ENCODE measurements at regions not wholly inside any gene's neighbourhood (a gene's known extent, or its start where the extent isn't known, plus 50 kb on each side); places are given as distances from the start of the nearest gene placed in this dataset.
"Not testable (repeated sequence)": the region's sequence is repeated elsewhere in the genome, so short reads cannot be mapped to it uniquely, and the experiment has no call there.

DNA sequence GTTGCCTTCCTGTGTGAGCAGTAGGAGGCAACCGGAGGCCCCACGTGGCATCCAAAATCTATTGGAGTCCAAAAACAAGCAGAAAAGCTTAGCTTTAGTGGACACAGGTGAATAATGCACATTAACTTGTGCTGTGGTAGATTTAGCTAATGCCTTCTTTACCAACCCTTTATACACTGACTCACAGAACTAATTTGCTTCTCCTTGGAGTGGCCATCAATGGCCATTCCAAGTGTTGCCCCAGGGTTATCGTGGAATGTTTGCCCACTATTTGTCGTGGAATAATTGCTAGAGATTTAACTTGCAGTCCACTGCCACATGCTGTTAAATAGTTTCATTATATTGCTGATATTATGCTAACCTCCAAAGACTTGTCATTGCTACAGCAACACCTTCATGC lies 729.1 kb downstream of the STPG2 start:
- no peak overlapping the region for H3K4me3 ChIP-seq (ENCODE audit: low read length)
- no peaks in the 10 kb centered on the region for H3K4me1 ChIP-seq (ENCODE audit: control insufficient read depth, low read depth, low read length)
- no peak overlapping the region for H3K9ac ChIP-seq (ENCODE audit: low read length)
- no peaks in the 10 kb centered on the region for H3K36me3 ChIP-seq (ENCODE audit: control insufficient read depth, low read depth, low read length)
- no peak overlapping the region for H3K27ac ChIP-seq (ENCODE audit: low read length)
- no peaks in the 10 kb centered on the region for H3K27me3 ChIP-seq (ENCODE audit: control insufficient read depth, insufficient read depth, low read length)
- H3K9me3 ChIP-seq (ENCODE audit: control insufficient read depth, low read depth, low read length), result no peaks in the 10 kb centered on the region

DNA sequence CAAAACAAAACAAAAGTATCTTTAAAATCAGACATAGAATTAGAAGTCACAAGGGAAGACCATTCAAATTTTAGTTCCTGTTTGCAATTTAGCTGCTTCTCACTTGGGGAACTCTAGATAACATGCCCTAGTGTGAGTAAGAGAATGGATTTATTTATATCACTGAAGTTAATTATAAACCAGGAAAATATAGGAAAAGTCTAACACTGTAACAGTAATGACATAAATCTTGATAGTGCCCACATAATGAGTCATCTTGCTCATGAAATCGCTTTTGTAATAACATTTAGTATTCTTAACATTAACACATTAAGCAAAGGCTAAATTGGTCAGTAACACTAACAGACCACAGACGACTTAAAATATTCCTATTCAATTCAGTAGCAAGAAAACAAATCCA lies 710.7 kb downstream of the STPG2 start:
- Histone ChIP-seq H3K4me3 (ENCODE audit: low read length) (no peak overlapping the region), H3K36me3 (ENCODE audit: control insufficient read depth, low read depth, low read length) (no peaks in the 10 kb centered on the region), H3K4me1 (ENCODE audit: control insufficient read depth, low read depth, low read length) (no peaks in the 10 kb centered on the region), H3K9me3 (ENCODE audit: control insufficient read depth, low read depth, low read length) (no peaks in the 10 kb centered on the region), H3K27ac (ENCODE audit: low read length) (no peak overlapping the region), H3K9ac (ENCODE audit: low read length) (no peak overlapping the region), H3K27me3 (ENCODE audit: control insufficient read depth, insufficient read depth, low read length) (no peaks in the 10 kb centered on the region)

DNA sequence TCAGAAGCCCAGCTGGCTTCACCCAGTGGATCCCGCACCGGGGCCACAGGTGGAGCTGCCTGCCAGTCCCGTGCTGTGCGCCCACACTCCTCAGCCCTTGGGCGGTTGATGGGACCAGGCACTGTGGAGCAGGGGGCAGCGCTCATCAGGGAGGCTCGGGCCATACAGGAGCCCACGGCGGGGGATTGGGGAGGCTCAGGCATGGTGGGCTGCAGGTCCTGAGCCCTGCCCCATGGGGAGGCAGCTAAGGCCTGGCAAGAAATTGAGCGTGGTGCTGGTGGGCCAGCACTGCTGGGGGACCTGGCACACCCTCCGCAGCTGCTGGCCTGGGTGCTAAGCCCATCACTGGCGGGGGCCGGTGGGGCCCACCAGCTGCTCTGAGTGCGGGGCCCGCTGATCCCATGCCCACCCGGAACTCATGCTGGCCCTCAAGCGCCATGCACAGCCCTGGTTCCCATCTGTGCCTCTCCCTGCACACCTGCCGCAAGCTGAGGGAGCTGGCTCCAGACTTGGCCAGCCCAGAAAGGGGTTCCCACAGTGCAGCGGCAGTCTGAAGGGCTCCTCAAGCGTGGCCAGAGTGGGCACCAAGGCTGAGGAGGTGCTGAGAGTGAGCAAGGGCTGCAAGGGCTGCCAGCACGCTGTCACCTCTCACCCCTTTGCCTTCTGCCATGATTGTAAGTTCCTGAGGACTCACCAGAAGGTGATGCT lies 705.1 kb downstream of the STPG2 start:
- not testable (repeated sequence) for H3K9me3 ChIP-seq (ENCODE audit: control insufficient read depth, low read depth, low read length); H3K27me3 ChIP-seq (ENCODE audit: control insufficient read depth, insufficient read depth, low read length); H3K27ac ChIP-seq (ENCODE audit: low read length); H3K4me3 ChIP-seq (ENCODE audit: low read length); H3K9ac ChIP-seq (ENCODE audit: low read length); H3K4me1 ChIP-seq (ENCODE audit: control insufficient read depth, low read depth, low read length); H3K36me3 ChIP-seq (ENCODE audit: control insufficient read depth, low read depth, low read length)

DNA sequence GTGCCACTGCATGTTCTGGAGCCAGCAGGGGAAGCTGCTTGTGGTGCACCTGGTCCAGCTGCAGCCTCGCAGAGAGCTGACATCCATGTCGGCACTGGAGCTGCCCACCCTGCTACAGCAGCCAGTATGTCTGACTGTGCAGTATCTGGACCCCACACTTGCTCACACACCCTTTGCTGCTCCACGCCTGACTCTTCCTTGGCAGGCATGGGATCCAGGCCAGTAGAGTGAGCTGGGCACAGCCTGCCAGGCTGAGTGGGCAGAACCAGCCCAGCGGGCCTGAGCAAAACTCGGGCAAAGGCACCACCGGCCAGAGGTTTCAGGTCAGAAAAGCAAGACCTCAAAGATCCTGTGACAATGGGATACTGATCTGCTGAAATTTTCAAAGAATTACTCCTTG lies 690.1 kb downstream of the STPG2 start:
- Histone ChIP-seq H3K27ac (ENCODE audit: low read length) (no peak overlapping the region), H3K36me3 (ENCODE audit: control insufficient read depth, low read depth, low read length) (no peaks in the 10 kb centered on the region), H3K9me3 (ENCODE audit: control insufficient read depth, low read depth, low read length) (no peaks in the 10 kb centered on the region), H3K9ac (ENCODE audit: low read length) (no peak overlapping the region), H3K4me1 (ENCODE audit: control insufficient read depth, low read depth, low read length) (no peaks in the 10 kb centered on the region), H3K27me3 (ENCODE audit: control insufficient read depth, insufficient read depth, low read length) (no peaks in the 10 kb centered on the region), H3K4me3 (ENCODE audit: low read length) (no peak overlapping the region)

DNA sequence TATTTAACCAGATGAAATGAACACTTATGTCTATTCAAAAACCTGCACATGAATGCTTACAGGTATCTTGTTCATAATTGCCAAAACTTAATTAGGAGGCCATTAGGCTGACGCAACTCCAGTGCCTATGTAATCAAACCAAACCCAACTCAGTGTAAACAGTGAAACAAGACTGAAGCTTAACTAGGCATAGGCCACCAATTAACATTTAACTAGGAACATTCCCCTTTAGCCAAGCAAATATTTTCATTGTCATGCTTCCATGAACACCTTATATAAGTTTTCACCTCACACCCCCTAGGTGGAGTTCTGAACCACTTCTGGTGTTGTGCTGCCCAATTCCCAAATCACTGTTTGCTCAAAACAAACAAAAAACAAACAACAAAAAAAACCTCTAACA lies 686.0 kb downstream of the STPG2 start:
- Histone ChIP-seq H3K9me3 (ENCODE audit: control insufficient read depth, low read depth, low read length) (no peaks in the 10 kb centered on the region), H3K4me3 (ENCODE audit: low read length) (no peak overlapping the region), H3K27ac (ENCODE audit: low read length) (no peak overlapping the region), H3K27me3 (ENCODE audit: control insufficient read depth, insufficient read depth, low read length) (no peaks in the 10 kb centered on the region), H3K4me1 (ENCODE audit: control insufficient read depth, low read depth, low read length) (peaks cover 8% of the 10 kb centered on the region), H3K36me3 (ENCODE audit: control insufficient read depth, low read depth, low read length) (no peaks in the 10 kb centered on the region), H3K9ac (ENCODE audit: low read length) (no peak overlapping the region)

DNA sequence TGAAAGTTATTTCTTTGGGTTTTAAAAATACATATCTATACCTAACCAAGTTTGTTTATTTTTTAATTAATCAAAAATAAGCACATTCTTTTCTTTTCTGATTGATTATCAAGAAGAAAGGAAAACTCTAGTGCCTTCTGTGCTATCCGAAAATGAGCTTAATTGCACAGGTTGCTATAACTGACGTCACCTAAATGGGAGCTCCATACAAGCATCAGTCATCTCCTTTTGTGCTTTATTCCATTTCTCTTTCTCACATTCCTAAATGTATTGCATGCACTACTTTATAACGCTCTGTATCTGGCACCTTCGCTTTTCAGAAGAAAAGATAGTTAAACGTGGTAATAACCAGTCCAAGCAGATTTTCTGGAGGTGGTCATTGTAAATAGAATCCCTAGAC lies 675.0 kb downstream of the STPG2 start:
- peaks cover 3% of the 10 kb centered on the region for H3K9me3 ChIP-seq (ENCODE audit: control insufficient read depth, low read depth, low read length)
- no peak overlapping the region for H3K4me3 ChIP-seq (ENCODE audit: low read length)
- no peaks in the 10 kb centered on the region for H3K4me1 ChIP-seq (ENCODE audit: control insufficient read depth, low read depth, low read length)
- H3K36me3 ChIP-seq (ENCODE audit: control insufficient read depth, low read depth, low read length), result no peaks in the 10 kb centered on the region
- no peak overlapping the region for H3K27ac ChIP-seq (ENCODE audit: low read length)
- no peak overlapping the region for H3K9ac ChIP-seq (ENCODE audit: low read length)
- H3K27me3 ChIP-seq (ENCODE audit: control insufficient read depth, insufficient read depth, low read length), result no peaks in the 10 kb centered on the region

DNA sequence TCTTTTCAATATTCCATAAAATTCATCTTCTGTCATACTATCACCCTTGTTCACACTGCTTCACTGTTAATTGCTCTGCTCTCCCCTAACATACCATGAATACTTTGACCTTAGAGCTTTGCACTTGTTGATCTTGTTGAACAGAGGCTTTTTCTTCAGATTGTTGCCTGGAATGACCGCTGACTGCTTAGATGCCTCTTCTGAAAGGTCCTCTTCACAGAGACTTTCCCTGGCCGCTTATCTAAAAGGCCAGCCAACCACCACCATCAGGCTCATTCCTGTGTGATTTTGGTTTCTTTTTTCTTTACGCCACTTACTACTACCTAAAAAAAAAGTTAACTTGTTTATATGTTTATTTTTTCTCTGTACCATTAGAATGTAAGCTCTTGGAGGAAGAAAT lies 667.7 kb downstream of the STPG2 start:
- Histone ChIP-seq H3K4me3 (ENCODE audit: low read length) (no peak overlapping the region), H3K9me3 (ENCODE audit: control insufficient read depth, low read depth, low read length) (no peaks in the 10 kb centered on the region), H3K27ac (ENCODE audit: low read length) (no peak overlapping the region)

DNA sequence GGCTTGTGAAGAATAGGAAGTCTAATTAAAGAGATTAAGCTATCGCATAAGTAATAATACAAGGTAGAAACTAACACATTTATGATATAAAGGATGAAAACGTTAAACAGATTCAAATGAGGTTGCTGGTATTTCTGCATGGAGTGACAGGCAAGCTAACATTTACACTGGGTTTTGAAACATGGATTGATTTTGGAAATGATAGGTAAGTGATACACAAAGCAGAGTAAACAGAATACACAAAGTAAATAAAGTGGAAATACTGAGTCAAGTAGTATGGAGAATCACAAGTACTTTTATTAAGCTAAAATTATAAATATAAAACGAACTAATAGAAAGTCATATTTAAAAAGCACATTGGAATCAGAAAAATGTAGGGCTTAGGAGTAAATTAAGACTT lies 665.3 kb downstream of the STPG2 start:
- H3K9ac ChIP-seq (ENCODE audit: low read length), result no peak overlapping the region
- H3K9me3 ChIP-seq (ENCODE audit: control insufficient read depth, low read depth, low read length), result no peaks in the 10 kb centered on the region
- no peaks in the 10 kb centered on the region for H3K36me3 ChIP-seq (ENCODE audit: control insufficient read depth, low read depth, low read length)
- H3K27ac ChIP-seq (ENCODE audit: low read length), result no peak overlapping the region
- H3K27me3 ChIP-seq (ENCODE audit: control insufficient read depth, insufficient read depth, low read length), result no peaks in the 10 kb centered on the region
- no peak overlapping the region for H3K4me3 ChIP-seq (ENCODE audit: low read length)
- no peaks in the 10 kb centered on the region for H3K4me1 ChIP-seq (ENCODE audit: control insufficient read depth, low read depth, low read length)

More for the DNA sequence above, 667.7 kb downstream of the STPG2 start:
- Histone ChIP-seq H3K36me3 (ENCODE audit: control insufficient read depth, low read depth, low read length) (no peaks in the 10 kb centered on the region), H3K27me3 (ENCODE audit: control insufficient read depth, insufficient read depth, low read length) (no peaks in the 10 kb centered on the region), H3K9ac (ENCODE audit: low read length) (no peak overlapping the region), H3K4me1 (ENCODE audit: control insufficient read depth, low read depth, low read length) (no peaks in the 10 kb centered on the region)

DNA sequence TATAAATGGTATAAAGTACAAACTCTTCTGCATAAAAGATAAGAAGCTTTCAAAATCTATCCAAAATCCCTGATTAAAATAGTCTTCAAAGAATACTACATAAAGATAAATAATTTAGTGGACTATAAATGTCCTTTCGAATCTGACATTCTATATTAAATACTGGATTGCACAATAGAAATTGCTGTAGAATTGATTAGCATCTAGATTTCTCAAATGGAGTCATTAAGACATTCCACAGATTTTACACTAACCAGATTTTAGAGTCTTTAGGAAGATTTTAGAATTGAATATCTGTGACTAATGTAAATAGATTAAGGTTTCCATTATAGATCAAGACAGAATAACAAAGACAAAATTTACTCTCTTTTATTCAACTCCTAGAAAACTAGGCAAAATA lies 663.9 kb downstream of the STPG2 start:
- H3K27ac ChIP-seq (ENCODE audit: low read length), result no peak overlapping the region
- H3K4me3 ChIP-seq (ENCODE audit: low read length), result no peak overlapping the region
- H3K9ac ChIP-seq (ENCODE audit: low read length), result no peak overlapping the region
- no peaks in the 10 kb centered on the region for H3K36me3 ChIP-seq (ENCODE audit: control insufficient read depth, low read depth, low read length)
- no peaks in the 10 kb centered on the region for H3K27me3 ChIP-seq (ENCODE audit: control insufficient read depth, insufficient read depth, low read length)
- no peaks in the 10 kb centered on the region for H3K9me3 ChIP-seq (ENCODE audit: control insufficient read depth, low read depth, low read length)
- H3K4me1 ChIP-seq (ENCODE audit: control insufficient read depth, low read depth, low read length), result no peaks in the 10 kb centered on the region

DNA sequence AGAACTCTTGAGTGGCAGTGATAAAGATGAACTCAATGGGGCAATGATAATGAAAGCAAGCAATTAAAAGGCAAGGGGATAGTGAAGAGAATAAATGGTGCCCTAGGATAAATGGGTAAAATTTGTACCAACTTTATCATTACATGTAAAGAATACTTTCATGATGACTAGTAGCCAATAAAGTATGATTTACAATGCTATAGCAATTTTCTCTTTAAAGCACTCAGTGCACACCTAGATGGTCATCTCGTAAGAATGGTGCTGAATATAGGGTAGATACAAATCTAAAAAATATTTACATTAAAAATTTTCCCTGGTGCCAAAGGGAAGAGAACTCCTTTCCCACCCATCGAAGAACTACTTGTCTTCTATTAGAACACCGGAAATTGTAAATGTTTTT lies 651.4 kb downstream of the STPG2 start:
- Histone ChIP-seq H3K4me3 (ENCODE audit: low read length) (no peak overlapping the region), H3K27ac (ENCODE audit: low read length) (no peak overlapping the region), H3K36me3 (ENCODE audit: control insufficient read depth, low read depth, low read length) (no peaks in the 10 kb centered on the region), H3K9me3 (ENCODE audit: control insufficient read depth, low read depth, low read length) (no peaks in the 10 kb centered on the region), H3K27me3 (ENCODE audit: control insufficient read depth, insufficient read depth, low read length) (no peaks in the 10 kb centered on the region), H3K4me1 (ENCODE audit: control insufficient read depth, low read depth, low read length) (peaks cover 27% of the 10 kb centered on the region), H3K9ac (ENCODE audit: low read length) (no peak overlapping the region)

DNA sequence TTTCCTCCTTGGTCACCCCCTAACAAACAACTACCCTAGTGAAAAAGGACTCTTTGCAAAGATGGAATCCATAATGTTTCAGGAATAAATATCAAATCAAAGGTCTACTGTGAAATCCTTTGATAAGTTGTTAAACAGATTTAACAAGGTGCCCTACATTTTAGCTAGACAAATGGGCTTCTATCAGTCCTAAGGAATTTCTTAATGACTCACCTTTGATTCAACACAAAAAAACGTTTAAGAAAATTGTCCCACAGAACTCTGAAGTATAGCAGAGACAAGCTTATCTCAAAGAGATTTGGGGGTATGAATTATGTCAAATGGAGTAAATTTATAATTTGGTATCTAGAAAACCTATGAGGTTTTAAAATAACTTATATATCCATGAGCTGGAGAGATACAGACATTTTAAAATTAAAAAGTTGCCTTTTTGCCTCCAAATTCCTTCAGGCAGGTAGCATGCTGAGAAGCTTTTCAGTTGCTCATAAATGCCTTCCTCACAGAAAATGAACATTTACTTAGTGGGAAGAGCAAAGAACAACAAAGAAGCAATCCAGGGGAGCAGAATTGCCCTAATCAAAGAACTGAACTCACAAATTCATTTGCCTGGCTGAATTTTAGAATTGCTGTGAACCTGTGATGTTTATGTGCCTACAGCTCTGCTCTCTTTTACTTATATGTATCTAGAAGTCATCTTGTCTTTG lies 649.3 kb downstream of the STPG2 start:
- H3K4me3 ChIP-seq (ENCODE audit: low read length), result peak overlapping the region; percentile 27
- H3K27ac ChIP-seq (ENCODE audit: low read length), result peak overlapping the region; percentile 39
- H3K9ac ChIP-seq (ENCODE audit: low read length), result no peak overlapping the region
- H3K27me3 ChIP-seq (ENCODE audit: control insufficient read depth, insufficient read depth, low read length), result no peaks in the 10 kb centered on the region
- H3K4me1 ChIP-seq (ENCODE audit: control insufficient read depth, low read depth, low read length), result peaks cover 41% of the 10 kb centered on the region
- no peaks in the 10 kb centered on the region for H3K36me3 ChIP-seq (ENCODE audit: control insufficient read depth, low read depth, low read length)
- H3K9me3 ChIP-seq (ENCODE audit: control insufficient read depth, low read depth, low read length), result no peaks in the 10 kb centered on the region

DNA sequence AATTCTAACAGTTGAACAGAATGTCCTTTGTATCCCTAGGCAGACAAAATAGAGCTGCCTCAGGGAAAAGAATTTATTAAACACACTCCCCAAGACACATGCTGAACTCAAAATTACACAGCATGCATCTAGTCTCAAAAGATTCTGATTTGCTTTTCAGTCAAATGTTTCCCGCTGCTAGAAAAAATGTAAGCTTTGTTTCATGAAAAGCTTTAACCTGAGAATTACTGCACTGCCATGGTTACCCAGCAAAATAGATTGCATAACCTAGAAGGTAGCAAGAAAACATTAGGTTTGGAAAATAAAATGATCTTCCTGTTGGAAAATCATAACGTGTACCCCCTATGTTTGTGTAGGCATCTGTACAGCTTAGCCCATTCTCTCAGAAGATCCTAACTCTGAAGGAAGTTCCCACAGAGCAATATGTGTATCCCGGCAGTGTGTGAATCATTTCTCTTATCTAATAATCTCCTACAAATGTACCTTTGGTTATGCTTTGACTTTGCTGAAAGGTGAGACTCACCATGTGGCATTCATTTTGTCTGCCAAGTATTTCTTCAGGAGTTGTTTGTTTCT lies 646.9 kb downstream of the STPG2 start:
- no peaks in the 10 kb centered on the region for H3K9me3 ChIP-seq (ENCODE audit: control insufficient read depth, low read depth, low read length)
- no peak overlapping the region for H3K4me3 ChIP-seq (ENCODE audit: low read length)
- H3K27ac ChIP-seq (ENCODE audit: low read length), result peak overlapping the region; percentile 67
- no peaks in the 10 kb centered on the region for H3K36me3 ChIP-seq (ENCODE audit: control insufficient read depth, low read depth, low read length)
- H3K4me1 ChIP-seq (ENCODE audit: control insufficient read depth, low read depth, low read length), result peaks cover 41% of the 10 kb centered on the region
- peak overlapping the region; percentile 17 for H3K9ac ChIP-seq (ENCODE audit: low read length)
- no peaks in the 10 kb centered on the region for H3K27me3 ChIP-seq (ENCODE audit: control insufficient read depth, insufficient read depth, low read length)

Measured in iPS-18a (cell line).